ENCODE measurements at regions not wholly inside any gene's neighbourhood (a gene's known extent, or its start where the extent isn't known, plus 50 kb on each side); places are given as distances from the start of the nearest gene placed in this dataset.

- no peak for TF ChIP-seq POLR2A (IDR thresholded peaks at IDR 0.05)
- TF ChIP-seq POLR2AphosphoS5 (IDR thresholded peaks at IDR 0.05), result no peak
- TF ChIP-seq CTCF (IDR thresholded peaks at IDR 0.05 in 8 of 11, conservative IDR thresholded peaks at IDR 0.05 in 3 of 11), result peak in 5 of 11 experiments; percentile 27 to 54 (median 46)
These were observed 745.6 kb downstream of the VGLL3 start for GRCh38 chr3:86245360-86245759.
